ENCODE measurements at regions not wholly inside any gene's neighbourhood (a gene's known extent, or its start where the extent isn't known, plus 50 kb on each side); places are given as distances from the start of the nearest gene placed in this dataset.

DNA sequence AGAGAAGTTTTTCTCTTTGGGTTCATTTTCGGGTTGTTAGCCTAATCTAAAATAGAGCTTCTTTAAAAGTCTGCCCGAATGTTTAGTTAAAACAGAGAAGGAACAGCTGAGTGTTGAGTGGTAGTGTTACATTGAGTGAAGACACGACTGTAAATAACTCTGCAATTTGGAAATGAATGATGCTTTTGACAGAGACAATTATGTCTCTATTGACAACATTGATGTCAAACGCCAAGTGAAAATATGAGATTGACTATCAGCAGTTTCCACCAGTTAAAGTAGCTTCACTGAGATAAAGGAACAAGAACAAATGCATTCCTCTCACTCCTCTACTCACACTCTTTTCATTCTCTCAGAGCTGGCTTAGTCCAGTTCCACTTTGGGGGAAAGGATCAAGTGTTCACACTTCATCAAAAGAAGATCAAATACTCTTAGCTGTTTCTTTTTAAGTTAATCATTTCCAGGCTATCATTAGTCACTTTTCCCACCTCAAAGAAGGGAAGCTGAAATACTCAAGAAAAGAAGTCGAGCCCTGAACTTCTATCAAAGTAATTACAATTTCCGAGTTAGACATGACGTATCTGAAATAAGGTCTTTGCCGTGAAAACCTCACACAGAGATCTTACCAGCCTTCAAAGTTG lies 399.1 kb upstream of the DPH6 start:
- Histone ChIP-seq H3K4me3 (replicated peaks in 1 of 2; ENCODE audit: low read depth in 1 of 2, low read length in 2 of 2) (no peak overlapping the region), H3K9ac (ENCODE audit: low read length) (no peak overlapping the region), H3K4me1 (ENCODE audit: control insufficient read depth in 1 of 2, insufficient read depth in 2 of 2, low read length in 2 of 2) (no peaks in the 10 kb centered on the region), H3K9me3 (ENCODE audit: control insufficient read depth in 1 of 2, insufficient read depth in 1 of 2, low read depth in 1 of 2, low read length in 2 of 2) (no peaks in the 10 kb centered on the region), H3K4me2 (ENCODE audit: low read length) (no peak overlapping the region), H3K27ac (ENCODE audit: low read depth, low read length) (no peak overlapping the region), H4K20me1 (ENCODE audit: insufficient read depth) (no peaks in the 10 kb centered on the region), H3K9me2 (ENCODE audit: insufficient read depth) (no peaks in the 10 kb centered on the region), H3K27me3 (ENCODE audit: insufficient read depth, low read length) (no peaks in the 10 kb centered on the region), H3K79me2 (ENCODE audit: insufficient read depth, low read length) (no peaks in the 10 kb centered on the region), H3K36me3 (ENCODE audit: control insufficient read depth in 1 of 2, insufficient read depth in 2 of 2, low read length in 2 of 2) (no peaks in the 10 kb centered on the region), H2AFZ (ENCODE audit: low read depth, low read length, poor library complexity, severe bottlenecking) (no peak overlapping the region)
- no peak for DNase-seq (ENCODE audit: low read depth, low spot score)
- intact Hi-C loops (cut with micrococcal nuclease) = no loop called here
- ChIA-PET POLR2A (no interaction called here), CTCF (no interaction called here), RAD21 (ENCODE audit: low non-redundant PET in 1 of 2, low total read pairs in 2 of 2, uncharacterized antibody in 2 of 2, unreplicated experiment in 2 of 2) (no interaction called here)
- BruUV-seq (replicated peaks) = no TSS peak
- TF ChIP-seq, protein P1, sequence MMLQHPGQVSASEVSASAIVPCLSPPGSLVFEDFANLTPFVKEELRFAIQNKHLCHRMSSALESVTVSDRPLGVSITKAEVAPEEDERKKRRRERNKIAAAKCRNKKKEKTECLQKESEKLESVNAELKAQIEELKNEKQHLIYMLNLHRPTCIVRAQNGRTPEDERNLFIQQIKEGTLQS (IDR thresholded peaks at IDR 0.05) = no peak
- TF ChIP-seq MAX (IDR thresholded peaks at IDR 0.05) = no peak
- no peak for TF ChIP-seq ZBTB33 (IDR thresholded peaks at IDR 0.05; ENCODE audit: extremely low read depth, insufficient replicate concordance, low read length)
- no peak for TF ChIP-seq SP1 (IDR thresholded peaks at IDR 0.05; ENCODE audit: low read depth)
- no peak for TF ChIP-seq REST (IDR thresholded peaks at IDR 0.05; ENCODE audit: low read depth)
- no peak for TF ChIP-seq EZH2phosphoT487 (IDR thresholded peaks at IDR 0.05; ENCODE audit: borderline replicate concordance)
- no peak for TF ChIP-seq SRF (IDR thresholded peaks at IDR 0.05; ENCODE audit: low read depth)
- no peak for TF ChIP-seq TCF7L2 (IDR thresholded peaks at IDR 0.05; ENCODE audit: borderline replicate concordance, extremely low read depth, insufficient read depth, insufficient read length)
- TF ChIP-seq YY1 (IDR thresholded peaks at IDR 0.05; ENCODE audit: extremely low read depth, insufficient replicate concordance, low read depth, low read length) = no peak
- no peak for TF ChIP-seq POLR2A (IDR thresholded peaks at IDR 0.05; ENCODE audit: borderline replicate concordance, extremely low read depth, insufficient read depth, insufficient read length)
- TF ChIP-seq ELF1 (IDR thresholded peaks at IDR 0.05; ENCODE audit: borderline replicate concordance, low read depth) = no peak
- no peak for TF ChIP-seq POLR2AphosphoS5 (IDR thresholded peaks at IDR 0.05; ENCODE audit: low read depth, low read length)
- no peak for TF ChIP-seq JUND (IDR thresholded peaks at IDR 0.05)
- TF ChIP-seq CBX3 (IDR thresholded peaks at IDR 0.05; ENCODE audit: low read depth) = no peak
- TF ChIP-seq SIN3A (IDR thresholded peaks at IDR 0.05; ENCODE audit: low read depth) = no peak
- ATAC-seq = no peak

Data from HCT116 (cell line).